Liver (tissue), 8 donors: ENCODE measurements at regions not wholly inside any gene's neighbourhood (a gene's known extent, or its start where the extent isn't known, plus 50 kb on each side); places are given as distances from the start of the nearest gene placed in this dataset.

ENCODE experiments used
- DNase-seq: peaks from one replicate; pipeline ENCODE4 v3.0.0-alpha.2; 2017; ENCODE audit warnings: low spot score
- H3K27ac ChIP-seq, 2 donors: one replicate each; pipeline ENCODE4 v1.7.0; 2013; ENCODE audit warnings: inconsistent platforms in 2 of 2, low read length in 2 of 2, control low read depth in 1 of 2, low read depth in 1 of 2, mild to moderate bottlenecking in 1 of 2
- H3K27me3 ChIP-seq, 4 donors: one replicate each; pipeline versions ENCODE4 v1.6.1 to v1.7.0; 2013; ENCODE audit warnings: low read length in 3 of 4, inconsistent platforms in 1 of 4, mild to moderate bottlenecking in 1 of 4, moderate library complexity in 1 of 4; ENCODE audit not compliant: control insufficient read depth in 4 of 4, insufficient read depth in 4 of 4
- H3K36me3 ChIP-seq, 4 donors: one replicate each; pipeline versions ENCODE4 v1.6.1 to v1.7.0; 2013; ENCODE audit warnings: low read length in 3 of 4, mild to moderate bottlenecking in 3 of 4, low read depth in 1 of 4, moderate library complexity in 1 of 4; ENCODE audit not compliant: control insufficient read depth in 4 of 4, insufficient read depth in 3 of 4
- H3K4me1 ChIP-seq, 4 donors: one replicate each; pipeline versions ENCODE4 v1.6.1 to v1.7.0; 2013; ENCODE audit warnings: low read length in 3 of 4, mild to moderate bottlenecking in 3 of 4, moderate library complexity in 1 of 4; ENCODE audit not compliant: control insufficient read depth in 4 of 4, insufficient read depth in 4 of 4
- H3K4me3 ChIP-seq, 3 donors: one replicate each; pipeline versions ENCODE4 v1.6.1 to v1.7.0; 2013; ENCODE audit warnings: low read length in 3 of 3, control low read depth in 1 of 3, low read depth in 1 of 3, mild to moderate bottlenecking in 1 of 3
- H3K9ac ChIP-seq, 2 donors: one replicate each; pipeline ENCODE4 v1.7.0; 2013; ENCODE audit warnings: low read length in 2 of 2, mild to moderate bottlenecking in 2 of 2, moderate library complexity in 2 of 2, control low read depth in 1 of 2, low read depth in 1 of 2
- H3K9me3 ChIP-seq, 4 donors: one replicate each; pipeline versions ENCODE4 v1.6.1 to v1.7.0; 2013; ENCODE audit warnings: low read length in 3 of 4; ENCODE audit not compliant: control insufficient read depth in 4 of 4
- CTCF ChIP-seq: fragments of 150-350 bp; IDR thresholded peaks from 2 replicates; pipeline ENCODE4 v1.5.1; 2017; ENCODE audit warnings: improper control_type of control experiment, low read depth, low read length; ENCODE audit not compliant: missing input control
- FOXA2 ChIP-seq: IDR thresholded peaks from 2 replicates; pipeline ENCODE4 v1.6.1; 2016; ENCODE audit warnings: antibody characterized with exemption
- GABPA ChIP-seq, 2 donors: IDR thresholded peaks in 1 of 2; conservative IDR thresholded peaks in 1 of 2; 2 replicates each; pipeline ENCODE4 v1.6.1; 2016; ENCODE audit warnings: antibody characterized with exemption in 2 of 2, mild to moderate bottlenecking in 1 of 2, moderate library complexity in 1 of 2
- HNF4G ChIP-seq: IDR thresholded peaks from 2 replicates; pipeline ENCODE4 v1.6.1; 2016; ENCODE audit warnings: antibody characterized with exemption
- JUND ChIP-seq, 2 donors: IDR thresholded peaks; 2 replicates each; pipeline ENCODE4 v1.6.1; 2016; ENCODE audit warnings: antibody characterized with exemption in 2 of 2
- NR2F2 ChIP-seq: IDR thresholded peaks from 2 replicates; pipeline ENCODE4 v1.6.1; 2016; ENCODE audit warnings: antibody characterized with exemption
- RAD21 ChIP-seq, 2 donors: IDR thresholded peaks; 2 replicates each; pipeline ENCODE4 v1.6.1; 2016; ENCODE audit warnings: antibody characterized with exemption in 2 of 2, mild to moderate bottlenecking in 2 of 2
- REST ChIP-seq: IDR thresholded peaks from 2 replicates; pipeline ENCODE4 v1.6.1; 2016; ENCODE audit warnings: antibody characterized with exemption, mild to moderate bottlenecking
- RXRA ChIP-seq, 2 donors: IDR thresholded peaks; 2 replicates each; pipeline ENCODE4 v1.6.1; 2017 to 2018; ENCODE audit warnings: antibody characterized with exemption in 2 of 2, mild to moderate bottlenecking in 1 of 2
- SP1 ChIP-seq: IDR thresholded peaks from 2 replicates; pipeline ENCODE4 v1.6.1; 2018; ENCODE audit warnings: antibody characterized with exemption, mild to moderate bottlenecking
- TAF1 ChIP-seq: conservative IDR thresholded peaks from 2 replicates; pipeline ENCODE4 v1.6.1; 2016; ENCODE audit warnings: antibody characterized with exemption, mild to moderate bottlenecking
- YY1 ChIP-seq: IDR thresholded peaks from 2 replicates; pipeline ENCODE4 v1.6.1; 2016; ENCODE audit warnings: antibody characterized with exemption, mild to moderate bottlenecking
- WGBS: extraction: QIAGEN DNeasy Blood & Tissue Kit; methylation state at CpG from one replicate; pipeline ENCODE4 v1.1.7; 2013; 5-methylcytosine and 5-hydroxymethylcytosine counted together
- TF ChIP-seq, protein P1 (sequence below): IDR thresholded peaks from 2 replicates; pipeline ENCODE4 v1.6.1; 2016; ENCODE audit warnings: antibody characterized with exemption
- TF ChIP-seq, protein P2 (sequence below): IDR thresholded peaks from 2 replicates; pipeline ENCODE4 v1.6.1; 2016; ENCODE audit warnings: antibody characterized with exemption
- donor health status: healthy.
- donor health status: healthy.
- donor health status: healthy.
- donor health status: healthy.
- donor health status: healthy.

DNA sequence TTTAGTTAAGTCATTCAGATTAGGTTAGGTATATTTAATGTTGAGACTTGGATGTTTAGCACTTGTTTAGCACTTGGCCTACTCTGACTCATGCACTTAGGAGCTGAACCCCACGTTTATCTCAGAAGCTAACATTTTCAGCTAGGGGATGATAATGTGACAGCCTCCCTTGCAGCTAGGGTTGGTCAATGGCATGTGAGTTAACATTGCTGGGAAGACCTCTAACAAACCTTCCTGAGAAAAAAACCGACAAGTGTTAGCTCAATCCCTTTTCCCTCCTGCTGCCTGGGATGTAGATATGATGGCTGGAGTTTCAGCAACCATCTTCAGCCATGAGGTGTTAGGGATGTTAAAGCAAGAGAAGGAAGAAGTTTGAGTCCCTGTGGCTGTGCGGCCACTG, 185.0 kb upstream of the FOXF1 start:
- no peak for DNase-seq
- H3K9ac ChIP-seq = no peak overlapping the region
- H3K27ac ChIP-seq = no peak overlapping the region
- TF ChIP-seq JUND (IDR thresholded peaks at IDR 0.05) = no peak
- no peak for TF ChIP-seq CTCF
- no peak for TF ChIP-seq FOXA2
- TF ChIP-seq NR2F2 = no peak
- TF ChIP-seq, protein P1, sequence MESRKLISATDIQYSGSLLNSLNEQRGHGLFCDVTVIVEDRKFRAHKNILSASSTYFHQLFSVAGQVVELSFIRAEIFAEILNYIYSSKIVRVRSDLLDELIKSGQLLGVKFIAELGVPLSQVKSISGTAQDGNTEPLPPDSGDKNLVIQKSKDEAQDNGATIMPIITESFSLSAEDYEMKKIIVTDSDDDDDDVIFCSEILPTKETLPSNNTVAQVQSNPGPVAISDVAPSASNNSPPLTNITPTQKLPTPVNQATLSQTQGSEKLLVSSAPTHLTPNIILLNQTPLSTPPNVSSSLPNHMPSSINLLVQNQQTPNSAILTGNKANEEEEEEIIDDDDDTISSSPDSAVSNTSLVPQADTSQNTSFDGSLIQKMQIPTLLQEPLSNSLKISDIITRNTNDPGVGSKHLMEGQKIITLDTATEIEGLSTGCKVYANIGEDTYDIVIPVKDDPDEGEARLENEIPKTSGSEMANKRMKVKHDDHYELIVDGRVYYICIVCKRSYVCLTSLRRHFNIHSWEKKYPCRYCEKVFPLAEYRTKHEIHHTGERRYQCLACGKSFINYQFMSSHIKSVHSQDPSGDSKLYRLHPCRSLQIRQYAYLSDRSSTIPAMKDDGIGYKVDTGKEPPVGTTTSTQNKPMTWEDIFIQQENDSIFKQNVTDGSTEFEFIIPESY = no peak
- no peak for TF ChIP-seq RAD21 (IDR thresholded peaks at IDR 0.05)
- no peak for TF ChIP-seq HNF4G
- no peak for TF ChIP-seq RXRA (IDR thresholded peaks at IDR 0.05)
- no peak for TF ChIP-seq GABPA (IDR thresholded peaks at IDR 0.05 in 1 of 2, conservative IDR thresholded peaks at IDR 0.05 in 1 of 2)
- no peak for TF ChIP-seq TAF1
- TF ChIP-seq YY1 = no peak
- H3K9me3 ChIP-seq = peaks cover 2 to 9% (median 4%) of the 10 kb centered on the region in 4 donors
- 74% methylated on average over 3 of the region's 3 CpGs for WGBS
- no peak overlapping the region for H3K4me3 ChIP-seq
- H3K27me3 ChIP-seq = no peaks in the 10 kb centered on the region
- no peaks in the 10 kb centered on the region for H3K36me3 ChIP-seq
- H3K4me1 ChIP-seq = no peaks in the 10 kb centered on the region

DNA sequence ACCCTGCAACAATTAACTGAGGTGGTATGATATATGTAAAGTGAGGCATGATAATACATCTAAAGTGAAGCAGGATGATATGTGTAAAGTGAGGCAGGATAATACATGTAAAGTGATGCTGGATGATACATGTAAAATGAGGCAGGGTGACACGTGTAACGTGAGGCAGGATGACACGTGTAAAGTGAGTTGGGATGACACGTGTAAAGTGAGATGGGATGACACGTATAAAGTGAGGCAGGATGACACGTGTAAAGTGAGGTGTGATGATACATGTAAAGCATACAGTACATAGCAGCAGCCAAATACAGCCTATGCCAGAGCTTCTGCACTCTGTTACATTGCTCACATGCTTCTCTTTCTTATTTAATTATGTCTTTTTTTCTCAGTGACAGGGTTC, 184.4 kb upstream of the FOXF1 start:
- H3K9ac ChIP-seq = no peak overlapping the region
- WGBS = 91% methylated on average over 6 of the region's 6 CpGs
- DNase-seq = no peak
- H3K36me3 ChIP-seq = no peaks in the 10 kb centered on the region
- H3K4me3 ChIP-seq = no peak overlapping the region
- H3K4me1 ChIP-seq = no peaks in the 10 kb centered on the region
- H3K9me3 ChIP-seq = peaks cover 2 to 9% (median 4%) of the 10 kb centered on the region in 4 donors
- H3K27me3 ChIP-seq = no peaks in the 10 kb centered on the region
- TF ChIP-seq RAD21 (IDR thresholded peaks at IDR 0.05) (no peak), JUND (IDR thresholded peaks at IDR 0.05) (no peak)
- no peak overlapping the region for H3K27ac ChIP-seq

GRCh38 chr16:86327321-86327720, 183.0 kb upstream of the FOXF1 start:
- Histone ChIP-seq H3K9me3 (peaks cover 2 to 9% (median 4%) of the 10 kb centered on the region in 4 donors), H3K4me3 (no peak overlapping the region), H3K4me1 (no peaks in the 10 kb centered on the region), H3K27me3 (no peaks in the 10 kb centered on the region), H3K9ac (no peak overlapping the region), H3K27ac (no peak overlapping the region), H3K36me3 (no peaks in the 10 kb centered on the region)
- no peak for TF ChIP-seq SP1
- no peak for TF ChIP-seq RXRA (IDR thresholded peaks at IDR 0.05)
- TF ChIP-seq HNF4G = no peak
- no peak for TF ChIP-seq REST
- TF ChIP-seq GABPA (IDR thresholded peaks at IDR 0.05 in 1 of 2, conservative IDR thresholded peaks at IDR 0.05 in 1 of 2) = no peak
- no peak for TF ChIP-seq JUND (IDR thresholded peaks at IDR 0.05)
- no peak for TF ChIP-seq FOXA2
- TF ChIP-seq RAD21 (IDR thresholded peaks at IDR 0.05) = no peak
- no peak for TF ChIP-seq TAF1
- TF ChIP-seq, protein P2, sequence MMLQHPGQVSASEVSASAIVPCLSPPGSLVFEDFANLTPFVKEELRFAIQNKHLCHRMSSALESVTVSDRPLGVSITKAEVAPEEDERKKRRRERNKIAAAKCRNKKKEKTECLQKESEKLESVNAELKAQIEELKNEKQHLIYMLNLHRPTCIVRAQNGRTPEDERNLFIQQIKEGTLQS = no peak
- TF ChIP-seq YY1 = no peak
- WGBS = 67% methylated on average over 10 of the region's 10 CpGs
- DNase-seq = no peak
